SK-N-SH (cell line): ENCODE measurements at regions not wholly inside any gene's neighbourhood (a gene's known extent, or its start where the extent isn't known, plus 50 kb on each side); places are given as distances from the start of the nearest gene placed in this dataset.
"Not testable (repeated sequence)": the region's sequence is repeated elsewhere in the genome, so short reads cannot be mapped to it uniquely, and the experiment has no call there.

Experiments used
- CTCF ChIA-PET: fragments of 300-600, 350-600 bp; formaldehyde crosslinking; extraction: SDS; loops from one replicate; lab custom pipeline; 2021; lab: Yijun Ruan, JAX
- POLR2A ChIA-PET: fragments of 350-600 bp; sonication (Branson Sonifier 250); formaldehyde crosslinking; extraction: SDS; loops from one replicate; lab custom pipeline; 2020; ENCODE audit warnings: antibody characterized with exemption, inconsistent platforms; lab: Yijun Ruan, JAX
- DNase-seq: peaks from one replicate; pipeline ENCODE4 v3.0.0; 2012
- H2AFZ ChIP-seq: fragments of 200-600 bp; sonication (generic); 2 replicates; pipeline ENCODE4 v1.8.1; 2016; ENCODE audit warnings: antibody characterized with exemption, mild to moderate bottlenecking, low read depth
- H3F3A ChIP-seq: fragments of 200-600 bp; sonication (generic); replicated peaks from 2 replicates; pipeline ENCODE3; 2016; ENCODE audit warnings: antibody characterized with exemption, mild to moderate bottlenecking; ENCODE audit not compliant: insufficient read depth
- H3K27ac ChIP-seq, 2 experiments: fragments of 200-500 bp in 1 of 2; fragments of 200-600 bp in 1 of 2; sonication (Bioruptor generic) in 1 of 2; sonication (generic), shearing (Covaris generic) in 1 of 2; 2 replicates each; pipeline versions ENCODE4 v1.5.1 to v1.6.1; 2014 to 2016; ENCODE audit warnings: low read depth in 2 of 2, inconsistent platforms in 1 of 2, low read length in 1 of 2, mild to moderate bottlenecking in 1 of 2, mixed read lengths in 1 of 2
- H3K27me3 ChIP-seq: fragments of 200-600 bp; sonication (generic), shearing (Covaris generic); 2 replicates; pipeline ENCODE4 v1.6.1; 2016; ENCODE audit warnings: mixed run types; ENCODE audit not compliant: insufficient read depth
- H3K36me3 ChIP-seq, 2 experiments: fragments of 200-500 bp in 1 of 2; fragments of 200-600 bp in 1 of 2; sonication (Bioruptor generic) in 1 of 2; sonication (generic) in 1 of 2; replicated peaks in 1 of 2; 2 replicates each; pipeline versions ENCODE3 to v1.5.1; 2014 to 2016; ENCODE audit warnings: low read length in 1 of 2, mild to moderate bottlenecking in 1 of 2; ENCODE audit not compliant: insufficient read depth in 2 of 2, control insufficient read depth in 1 of 2
- H3K4me1 ChIP-seq, 2 experiments: fragments of 200-500 bp in 1 of 2; fragments of 200-600 bp in 1 of 2; sonication (Bioruptor generic) in 1 of 2; sonication (generic), shearing (Covaris generic) in 1 of 2; 2 replicates each; pipeline versions ENCODE4 v1.5.1 to v1.6.1; 2014 to 2016; ENCODE audit warnings: low read depth in 1 of 2, low read length in 1 of 2, mixed run types in 1 of 2; ENCODE audit not compliant: insufficient read depth in 2 of 2, control insufficient read depth in 1 of 2
- H3K4me2 ChIP-seq: fragments of 200-600 bp; sonication (generic), shearing (Covaris generic); 2 replicates; pipeline ENCODE4 v1.6.1; 2017; ENCODE audit warnings: mixed run types
- H3K4me3 ChIP-seq, 2 experiments: fragments of 200-500 bp in 1 of 2; fragments of 200-600 bp in 1 of 2; sonication (Bioruptor generic) in 1 of 2; sonication (generic), shearing (Covaris generic) in 1 of 2; 2 replicates each; pipeline versions ENCODE4 v1.5.1 to v1.8.1; 2014 to 2016; ENCODE audit warnings: low read depth in 2 of 2, inconsistent platforms in 1 of 2, low read length in 1 of 2, mild to moderate bottlenecking in 1 of 2, mixed read lengths in 1 of 2, moderate library complexity in 1 of 2
- H3K79me2 ChIP-seq: fragments of 200-600 bp; sonication (generic); 2 replicates; pipeline ENCODE4 v1.8.1; 2017; ENCODE audit warnings: mild to moderate bottlenecking; ENCODE audit not compliant: insufficient read depth
- H3K9ac ChIP-seq: fragments of 200-600 bp; sonication (generic); 2 replicates; pipeline ENCODE4 v1.6.1; 2017; ENCODE audit warnings: mixed run types
- H3K9me2 ChIP-seq: fragments of 200-600 bp; sonication (generic); 2 replicates; pipeline ENCODE4 v1.6.1; 2017; ENCODE audit warnings: mixed run types
- H3K9me3 ChIP-seq: fragments of 200-600 bp; sonication (generic); 2 replicates; pipeline ENCODE4 v1.6.1; 2017; ENCODE audit warnings: mixed run types, mild to moderate bottlenecking, moderate library complexity
- H4K20me1 ChIP-seq: fragments of 200-600 bp; sonication (generic); 2 replicates; pipeline ENCODE4 v1.6.1; 2017; ENCODE audit warnings: mild to moderate bottlenecking, mixed run types; ENCODE audit not compliant: insufficient read depth
- CTCF ChIP-seq: fragments of 200-600 bp; sonication (generic); IDR thresholded peaks from 2 replicates; pipeline ENCODE4 v1.6.1; 2017; ENCODE audit warnings: antibody characterized with exemption, mild to moderate bottlenecking, moderate library complexity
- EZH2phosphoT487 ChIP-seq: fragments of 200-600 bp; sonication (generic); IDR thresholded peaks from 2 replicates; pipeline ENCODE4 v1.6.1; 2017; ENCODE audit warnings: low read depth, mixed run types, mild to moderate bottlenecking, antibody characterized with exemption, moderate library complexity, borderline replicate concordance
- FOXJ3 ChIP-seq: sonication (generic); formaldehyde crosslinking; IDR thresholded peaks from 2 replicates; pipeline ENCODE4 v1.5.1; 2020; ENCODE audit warnings: mild to moderate bottlenecking, missing genetic modification reagents
- FOXM1 ChIP-seq: IDR thresholded peaks from 2 replicates; pipeline ENCODE4 v1.4.0; 2012; ENCODE audit warnings: low read depth, mild to moderate bottlenecking
- GATA2 ChIP-seq: sonication (generic); formaldehyde crosslinking; IDR thresholded peaks from 2 replicates; pipeline ENCODE4 v1.5.0; 2020; ENCODE audit warnings: mild to moderate bottlenecking, missing genetic modification reagents
- IRF3 ChIP-seq: fragments of 150-350 bp; IDR thresholded peaks from 2 replicates; pipeline ENCODE4 v1.6.1; 2016; ENCODE audit warnings: mild to moderate bottlenecking, low read depth, low read length
- MXI1 ChIP-seq: IDR thresholded peaks from 2 replicates; pipeline ENCODE4 v1.6.1; 2012; ENCODE audit warnings: mild to moderate bottlenecking, low read depth, low read length, improper control_type of control experiment
- NRF1 ChIP-seq: IDR thresholded peaks from 2 replicates; pipeline ENCODE4 v1.6.1; 2012; ENCODE audit warnings: low read depth, mild to moderate bottlenecking, low read length
- PBX3 ChIP-seq: IDR thresholded peaks from 2 replicates; pipeline ENCODE4; 2012
- POLR2AphosphoS5 ChIP-seq: IDR thresholded peaks from 2 replicates; pipeline ENCODE4 v1.6.1; 2012; ENCODE audit warnings: low read depth, low read length
- RAD21 ChIP-seq: IDR thresholded peaks from 2 replicates; pipeline ENCODE4 v1.6.1; 2012; ENCODE audit warnings: mild to moderate bottlenecking, low read length
- SMC3 ChIP-seq: IDR thresholded peaks from 2 replicates; pipeline ENCODE4 v1.6.1; 2012; ENCODE audit warnings: low read depth, low read length, improper control_type of control experiment
- USF1 ChIP-seq: IDR thresholded peaks from 2 replicates; pipeline ENCODE4 v1.4.0; 2012; ENCODE audit warnings: low read depth, borderline replicate concordance
- WGBS: methylation state at CpG from one replicate; pipeline ENCODE4 v1.1.6; 2017; ENCODE audit warnings: low lambda C conversion rate; 5-methylcytosine and 5-hydroxymethylcytosine counted together

GRCh38 chr15:36161771-36162212 is 417.6 kb upstream of the CDIN1 start:
- H2AFZ ChIP-seq, result no peak overlapping the region
- 46% methylated on average over 2 of the region's 2 CpGs for WGBS
- CTCF ChIA-PET, result no interaction called here
- no peaks in the 10 kb centered on the region for H3K4me1 ChIP-seq
- no peak overlapping the region for H3K27ac ChIP-seq
- no peak for DNase-seq
- no peak overlapping the region for H3K4me3 ChIP-seq
- H3F3A ChIP-seq, result no peaks in the 10 kb centered on the region
- H3K9me2 ChIP-seq, result no peaks in the 10 kb centered on the region
- H4K20me1 ChIP-seq, result no peaks in the 10 kb centered on the region
- no peaks in the 10 kb centered on the region for H3K36me3 ChIP-seq
- TF ChIP-seq CTCF (no peak), EZH2phosphoT487 (no peak), POLR2AphosphoS5 (no peak), USF1 (no peak)
- no peaks in the 10 kb centered on the region for H3K9me3 ChIP-seq
- POLR2A ChIA-PET, result no interaction called here
- no peaks in the 10 kb centered on the region for H3K27me3 ChIP-seq
- H3K79me2 ChIP-seq, result no peaks in the 10 kb centered on the region
- no peak overlapping the region for H3K9ac ChIP-seq
- no peak overlapping the region for H3K4me2 ChIP-seq

- H3K79me2 ChIP-seq, H3K4me3 ChIP-seq, DNase-seq, H3K4me2 ChIP-seq, H3F3A ChIP-seq, H3K27ac ChIP-seq, H2AFZ ChIP-seq, CTCF ChIA-PET, H3K36me3 ChIP-seq, H3K27me3 ChIP-seq, H3K9me2 ChIP-seq, H4K20me1 ChIP-seq, H3K4me1 ChIP-seq, H3K9ac ChIP-seq, H3K9me3 ChIP-seq, POLR2A ChIA-PET: not testable (repeated sequence)
- 94% methylated on average over 13 of the region's 13 CpGs for WGBS
These were observed 415.4 kb upstream of the CDIN1 start for GRCh38 chr15:36163983-36164382.

GRCh38 chr15:36172955-36173354 is 406.5 kb upstream of the CDIN1 start:
- WGBS, result 79% methylated on average over 2 of the region's 2 CpGs
- H3K9me3 ChIP-seq, result no peaks in the 10 kb centered on the region
- ChIA-PET POLR2A (no interaction called here), CTCF (no interaction called here)
- H4K20me1 ChIP-seq, result no peaks in the 10 kb centered on the region
- H3K36me3 ChIP-seq, result no peaks in the 10 kb centered on the region
- no peak overlapping the region for H3K27ac ChIP-seq
- no peak overlapping the region for H3K4me2 ChIP-seq
- DNase-seq, result no peak
- no peaks in the 10 kb centered on the region for H3K9me2 ChIP-seq
- H3K27me3 ChIP-seq, result no peaks in the 10 kb centered on the region
- peaks cover 0 to 8% of the 10 kb centered on the region in 2 experiments; a peak in 1 of 4 replicates for H3K4me1 ChIP-seq
- H3K4me3 ChIP-seq, result no peak overlapping the region
- H3K9ac ChIP-seq, result no peak overlapping the region
- no peaks in the 10 kb centered on the region for H3K79me2 ChIP-seq
- no peak overlapping the region; the same call in 1 of the 2 replicates for H2AFZ ChIP-seq
- H3F3A ChIP-seq, result no peaks in the 10 kb centered on the region
- TF ChIP-seq EZH2phosphoT487 (no peak), GATA2 (CRISPR knock-in tag) (no peak), POLR2AphosphoS5 (no peak), NRF1 (no peak), MXI1 (no peak), PBX3 (no peak), FOXM1 (no peak), IRF3 (no peak), FOXJ3 (CRISPR knock-in tag) (no peak), SMC3 (no peak), RAD21 (no peak)
